RPMI7951 (cell line): ENCODE measurements at regions not wholly inside any gene's neighbourhood (a gene's known extent, or its start where the extent isn't known, plus 50 kb on each side); places are given as distances from the start of the nearest gene placed in this dataset.
A peak's percentile ranks its signal among the peaks of the same experiment; 100 is the strongest.
"Not testable (repeated sequence)": the region's sequence is repeated elsewhere in the genome, so short reads cannot be mapped to it uniquely, and the experiment has no call there.

Source experiments
- DNase-seq: peaks from one replicate; pipeline ENCODE4 v3.0.0-alpha.2; 2012; ENCODE audit warnings: low read depth

GRCh38 chr5:57680686-57681085, 198.1 kb upstream of the ACTBL2 start:
- DNase-seq, result no peak

DNA sequence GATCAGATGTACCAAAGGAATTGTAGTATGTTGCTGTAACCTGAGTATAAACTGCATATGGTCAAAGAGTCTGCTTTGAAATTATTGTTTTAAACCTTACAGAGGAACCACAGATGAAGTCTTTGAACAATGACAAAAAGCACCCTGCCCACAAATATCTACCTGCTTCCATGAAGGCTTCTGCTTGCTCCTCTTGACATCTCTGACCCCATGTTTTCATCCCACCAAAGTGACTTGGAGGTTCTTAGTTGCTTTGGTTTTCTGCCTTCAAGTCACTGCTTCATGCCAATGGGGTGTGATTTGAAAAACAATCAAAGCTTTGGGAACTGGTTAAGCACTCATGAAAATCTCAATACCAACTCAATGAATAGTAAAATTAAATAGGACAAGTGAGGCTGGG, 194.6 kb upstream of the ACTBL2 start:
- no peak for DNase-seq

DNA sequence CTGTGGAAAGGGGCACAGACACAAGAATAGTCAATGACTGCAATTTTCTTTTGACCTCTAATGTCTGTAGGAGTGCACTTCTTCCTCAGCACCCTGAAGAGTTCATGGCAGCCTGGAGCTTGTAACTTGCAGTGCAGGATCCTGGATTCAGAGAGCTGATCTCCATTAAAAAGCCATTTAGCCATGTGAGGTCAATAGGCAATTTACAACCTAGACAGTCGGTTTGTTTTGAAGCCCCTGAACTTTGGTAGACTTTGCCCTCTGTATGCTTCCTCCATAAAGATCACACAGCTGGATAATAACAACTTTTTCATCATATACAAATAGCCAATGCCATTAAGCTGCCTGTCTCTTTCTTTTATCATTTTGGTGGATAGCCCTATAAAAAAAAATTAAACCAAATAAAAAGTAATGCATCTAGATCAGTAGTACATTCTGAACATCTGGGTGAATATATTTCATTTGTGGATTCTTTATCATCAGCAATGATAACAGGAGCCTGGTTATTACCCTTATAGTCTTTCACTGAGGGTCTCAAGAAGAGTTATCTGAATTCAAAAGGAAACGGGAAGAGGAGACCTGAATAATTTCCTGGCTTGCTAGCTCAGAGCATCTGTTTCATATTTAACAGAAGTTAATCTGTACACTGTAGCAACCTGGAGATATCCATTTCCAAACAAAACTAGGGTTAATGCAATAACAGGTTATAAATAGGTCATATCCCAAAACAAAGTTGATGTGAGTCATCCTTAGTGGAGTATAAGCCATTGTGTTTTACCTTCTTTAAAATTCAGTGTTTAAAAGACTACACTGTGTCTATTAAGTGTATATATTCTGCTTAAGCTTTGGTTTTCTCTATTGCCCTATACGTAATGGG, 193.8 kb upstream of the ACTBL2 start:
- DNase-seq, result peak; percentile 23

DNA sequence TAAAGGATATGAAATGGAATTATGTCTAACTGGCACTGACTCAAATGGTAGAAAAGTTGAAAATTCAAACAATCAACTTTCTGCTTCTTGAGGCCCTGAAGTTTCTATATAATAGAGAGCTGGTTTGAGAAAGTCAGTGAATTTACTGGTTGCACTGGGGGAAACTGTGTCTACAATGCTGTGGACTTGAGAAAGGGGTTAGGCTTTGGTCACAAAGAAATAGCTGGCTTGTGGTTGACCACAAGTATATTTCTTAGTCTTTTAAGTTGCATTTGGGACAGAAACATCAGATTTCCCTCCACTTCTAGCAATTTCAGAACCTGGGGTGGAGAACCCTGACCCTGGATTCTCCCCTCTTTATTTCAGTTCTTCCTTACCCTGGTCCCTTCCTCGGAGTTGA, 192.6 kb upstream of the ACTBL2 start:
- peak; percentile 26 for DNase-seq

DNA sequence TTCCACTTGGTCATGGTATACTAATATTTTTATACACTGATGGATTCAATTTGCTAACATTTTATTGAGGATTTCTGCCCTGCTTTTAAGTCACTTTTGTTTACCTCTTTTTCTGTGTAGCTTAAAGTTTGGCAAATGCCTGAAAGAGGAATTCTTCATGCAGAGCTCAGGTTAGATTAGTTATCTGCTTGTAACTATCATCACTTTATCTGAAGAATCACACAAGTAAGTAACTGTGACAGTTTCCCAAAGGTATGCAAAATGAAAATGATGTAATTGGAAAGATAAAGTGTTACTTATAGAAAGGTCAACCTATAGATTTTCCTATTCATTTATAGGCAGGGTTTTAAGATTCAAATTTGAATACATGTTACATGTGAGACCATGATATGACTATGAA, 188.8 kb upstream of the ACTBL2 start:
- no peak for DNase-seq

DNA sequence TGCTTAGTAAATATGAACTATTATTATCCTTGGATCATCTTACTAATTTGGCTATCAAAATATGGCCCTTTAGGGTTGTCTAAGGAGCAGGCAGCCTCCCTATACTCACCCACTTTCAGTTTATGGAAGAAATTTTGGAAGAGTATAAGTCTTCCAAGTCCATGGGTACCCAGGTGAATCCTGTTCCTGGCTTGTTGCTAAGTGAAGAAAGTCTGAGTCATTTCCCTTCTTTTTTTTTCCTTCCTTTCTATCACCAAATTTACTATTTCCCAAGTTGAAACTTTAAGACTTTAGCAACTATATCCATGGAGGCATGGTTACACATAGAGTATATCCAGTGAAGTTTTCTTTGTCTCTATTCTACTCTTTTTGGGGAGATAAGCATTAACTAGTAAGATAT, 184.0 kb upstream of the ACTBL2 start:
- no peak for DNase-seq

DNA sequence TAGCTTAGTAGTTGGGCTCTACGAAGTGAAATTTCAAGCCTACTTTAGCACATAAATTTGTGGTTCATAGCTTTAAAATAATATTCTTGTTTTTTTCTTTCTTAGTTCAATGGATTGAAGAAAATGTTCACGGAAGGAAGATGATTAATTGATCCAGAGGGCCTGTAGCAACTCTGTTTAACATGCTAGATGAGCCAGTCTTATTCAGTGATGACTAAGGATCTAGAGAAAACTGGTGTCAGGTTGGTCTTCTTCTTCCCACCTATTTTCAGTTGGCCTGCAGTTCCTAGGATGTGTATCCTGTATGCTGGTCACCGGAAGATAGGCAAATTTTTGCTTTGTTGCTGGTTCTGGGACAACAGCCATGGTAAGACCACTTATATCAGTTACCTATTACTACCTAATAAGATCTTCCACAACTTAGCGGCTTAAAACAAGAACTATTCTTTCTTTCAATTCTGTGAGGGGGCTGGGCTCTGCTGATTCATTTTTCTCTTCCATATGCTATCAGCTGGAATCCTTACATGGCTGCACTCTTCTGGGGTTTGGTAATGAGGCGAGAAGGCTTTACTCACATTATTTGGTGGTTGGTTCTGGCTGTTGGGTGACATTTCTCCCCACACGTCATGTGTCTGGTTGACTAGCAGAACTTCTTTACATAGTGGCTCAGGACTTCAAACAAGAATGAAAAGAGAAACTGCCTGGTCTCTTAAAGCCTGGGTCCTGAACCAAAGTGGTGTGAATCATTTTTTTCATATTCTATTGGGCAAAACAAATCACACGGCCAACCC, 182.7 kb upstream of the ACTBL2 start:
- DNase-seq, result no peak

DNA sequence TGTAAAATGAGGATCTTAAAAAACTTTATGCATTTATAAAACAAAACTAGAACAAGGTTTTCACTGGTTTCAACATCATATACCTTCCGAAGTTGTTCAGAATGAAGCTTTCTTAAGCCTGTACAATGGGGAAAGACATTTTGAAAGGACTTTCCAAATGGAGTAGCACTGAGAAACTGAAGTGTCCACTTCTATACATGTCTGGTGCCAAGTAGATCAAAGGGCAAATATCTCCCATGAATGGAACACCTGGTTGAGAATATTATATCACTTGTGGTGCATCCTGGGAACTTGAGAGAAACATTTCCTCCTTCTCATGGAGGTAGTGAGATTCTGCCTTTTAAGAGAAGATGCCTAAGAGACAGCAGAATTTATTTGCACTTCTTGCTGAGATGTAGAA, 182.1 kb upstream of the ACTBL2 start:
- no peak for DNase-seq

GRCh38 chr5:57663466-57663865, 180.9 kb upstream of the ACTBL2 start:
- no peak for DNase-seq

- DNase-seq, result no peak
These were observed 180.4 kb upstream of the ACTBL2 start for GRCh38 chr5:57662991-57663390.

DNA sequence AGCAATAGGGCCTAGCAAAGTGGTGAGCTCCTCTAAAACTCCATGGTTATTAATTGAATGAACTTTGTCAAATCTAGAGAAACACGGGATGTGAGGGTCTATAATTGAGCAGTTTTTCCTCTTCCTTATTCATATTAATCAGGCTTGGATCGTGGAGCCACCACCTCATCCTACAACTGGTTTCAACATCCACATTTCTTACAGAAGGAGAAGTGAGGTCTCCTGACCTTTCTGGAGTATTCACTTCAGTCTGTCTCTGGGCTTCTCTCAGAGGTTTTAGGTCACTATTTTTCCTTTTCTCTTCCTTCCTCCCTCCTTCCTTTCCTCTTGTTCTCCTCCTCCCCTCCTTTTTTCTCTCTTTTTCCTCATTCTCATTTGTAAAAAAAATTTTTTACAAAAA, 177.3 kb upstream of the ACTBL2 start:
- DNase-seq, result no peak

DNA sequence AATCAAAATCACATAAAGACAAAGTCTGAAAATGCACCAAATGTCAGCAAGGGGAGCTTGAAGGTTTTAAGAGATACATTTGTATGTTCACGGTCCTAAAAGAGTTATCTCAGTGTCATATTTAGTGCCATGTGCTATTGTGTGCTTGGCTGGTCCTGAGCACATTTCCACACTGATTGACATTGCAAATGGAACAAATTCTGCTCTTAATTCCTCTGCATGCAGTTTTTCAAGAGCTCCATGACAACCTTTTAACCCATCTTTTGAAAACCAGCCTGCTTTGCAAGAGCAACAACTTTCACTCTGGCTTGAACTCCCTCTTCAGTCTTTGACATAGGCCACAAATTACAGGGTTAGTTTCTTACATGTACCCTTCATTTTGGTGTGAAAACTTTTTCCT, 175.4 kb upstream of the ACTBL2 start:
- no peak for DNase-seq

- no peak for DNase-seq
These were observed 172.6 kb upstream of the ACTBL2 start for GRCh38 chr5:57655228-57655627.

DNA sequence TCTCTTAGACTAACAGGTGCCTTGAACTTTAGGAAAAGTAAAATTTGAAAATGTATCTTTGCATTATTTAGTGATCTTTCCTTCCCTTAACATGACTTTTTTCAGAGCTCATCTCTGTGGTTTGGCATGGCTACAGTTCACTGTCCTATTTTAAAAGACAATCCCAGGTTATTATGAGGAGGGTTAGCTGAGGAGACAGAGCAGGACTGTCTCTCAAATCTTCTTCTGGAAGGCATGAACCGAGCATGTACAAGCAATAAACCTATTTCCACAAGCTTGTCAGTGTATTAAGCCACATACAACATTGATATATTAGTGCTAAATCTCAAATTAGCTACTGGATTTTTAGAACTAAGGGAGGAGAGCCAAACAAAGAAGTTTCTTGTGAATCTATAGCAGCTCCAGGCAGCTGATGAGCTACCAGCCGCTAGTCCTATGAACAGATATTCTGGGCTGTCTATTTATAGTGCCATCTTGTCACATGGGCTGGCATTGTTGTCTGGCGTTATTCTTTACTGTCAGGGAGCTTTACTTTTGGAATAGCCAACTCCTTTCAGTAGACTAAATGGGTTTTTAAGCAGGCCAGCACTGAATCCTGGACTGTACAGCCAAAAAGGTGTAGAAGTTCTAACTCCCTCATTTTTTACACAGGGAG, 171.2 kb upstream of the ACTBL2 start:
- DNase-seq, result peak; percentile 10

DNA sequence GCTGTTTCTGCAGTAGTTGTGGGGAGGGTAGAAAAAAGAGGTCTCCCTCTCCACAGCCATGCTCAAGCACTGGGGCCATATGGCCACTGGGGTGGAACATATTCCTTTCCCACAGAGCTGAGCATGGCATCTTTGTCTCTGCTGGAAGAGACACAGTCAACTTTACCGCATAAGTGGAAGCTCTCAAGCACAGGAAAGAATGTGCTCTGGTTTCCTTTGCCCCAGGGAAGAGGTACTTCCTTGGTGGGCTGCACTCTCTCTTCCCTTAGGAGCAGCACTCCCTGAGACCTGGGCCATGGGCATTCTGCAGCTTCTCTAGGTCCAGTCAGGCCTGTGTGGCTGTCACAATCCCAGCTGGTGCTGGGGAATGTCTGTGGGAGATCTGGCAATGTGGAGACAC, 168.5 kb upstream of the ACTBL2 start:
- no peak for DNase-seq

DNA sequence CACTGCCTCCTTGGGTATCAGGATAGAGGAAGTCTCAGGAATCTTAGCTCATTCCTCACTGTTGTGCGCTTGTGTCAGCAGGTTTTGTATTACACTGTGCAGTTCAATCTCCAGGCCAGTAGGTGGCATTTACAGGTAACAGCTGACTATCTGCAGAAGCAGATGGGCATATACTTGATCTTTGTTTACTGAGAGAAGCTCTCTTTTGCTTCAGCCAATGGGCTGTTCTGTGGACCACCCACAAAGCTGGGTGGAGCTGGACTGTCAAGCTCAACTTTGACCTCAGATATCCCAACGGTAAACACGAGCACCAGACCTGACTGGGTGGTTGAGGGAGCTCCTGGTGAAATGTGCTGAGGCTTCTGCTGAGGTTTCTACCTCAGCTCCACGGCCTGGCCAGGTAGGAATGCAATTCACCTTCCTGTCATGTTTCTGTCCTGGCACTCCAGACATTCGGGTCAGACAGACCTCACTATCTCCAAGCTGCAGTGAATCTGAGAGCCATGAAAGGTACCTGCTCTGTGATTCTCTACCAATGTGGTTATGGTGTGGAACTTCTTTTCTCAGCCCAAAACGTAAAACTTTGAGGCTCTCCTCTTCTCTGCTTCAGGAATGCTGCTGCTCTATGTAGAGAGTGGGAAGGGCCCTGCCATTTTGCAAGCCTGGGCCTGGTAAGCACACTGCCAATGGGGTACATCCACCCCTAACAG, 167.9 kb upstream of the ACTBL2 start:
- peak; percentile 73 for DNase-seq

DNA sequence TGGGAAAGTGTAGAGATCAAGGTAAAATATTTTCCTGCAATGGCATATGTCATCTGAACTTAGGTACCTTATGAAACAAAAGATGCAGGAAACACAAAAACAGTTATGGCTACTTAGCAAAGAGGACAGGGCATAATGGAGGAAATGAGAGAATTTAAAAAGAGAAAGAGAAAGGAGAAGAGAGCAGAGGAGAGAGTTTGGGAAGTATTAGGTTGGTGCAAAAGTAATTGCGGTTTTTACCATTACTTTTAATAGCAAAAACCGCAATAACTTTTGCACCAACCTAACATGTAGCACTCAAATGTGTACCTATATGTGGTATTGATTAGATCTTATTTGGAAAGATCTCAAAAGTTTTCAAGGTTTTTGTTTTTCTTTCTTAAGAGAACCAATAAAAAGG, 160.1 kb upstream of the ACTBL2 start:
- DNase-seq, result no peak

GRCh38 chr5:57642066-57642465, 159.5 kb upstream of the ACTBL2 start:
- no peak for DNase-seq

DNA sequence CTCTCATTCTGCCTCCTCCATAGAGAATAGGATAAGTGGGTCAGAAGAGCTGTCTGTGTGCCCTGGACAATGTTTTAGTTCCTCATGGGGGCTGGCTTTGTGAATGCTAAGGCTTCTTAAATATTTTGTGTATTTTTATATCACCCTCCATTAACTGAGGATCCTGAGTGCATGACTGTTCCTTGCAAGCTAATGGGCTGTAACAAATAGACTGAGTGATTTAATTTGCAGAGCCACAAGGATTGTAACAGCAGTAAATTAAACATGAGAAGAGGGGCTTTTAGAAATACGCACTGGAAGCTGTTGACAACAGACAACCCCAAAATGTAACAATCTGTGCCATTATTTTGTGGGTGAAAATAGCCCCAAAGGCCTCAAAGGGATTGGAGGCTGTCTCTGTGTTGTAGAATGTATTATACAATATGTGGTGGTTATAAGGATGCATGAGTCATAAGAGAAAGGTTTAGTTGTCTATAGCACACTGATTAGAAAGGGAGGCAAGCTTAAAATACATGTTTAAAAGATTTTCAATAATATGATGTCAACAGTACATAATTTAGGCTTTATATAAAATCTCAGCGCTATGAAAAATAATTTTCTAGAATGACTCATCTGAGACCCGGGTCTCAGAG, 152.7 kb upstream of the ACTBL2 start:
- DNase-seq, result no peak

- DNase-seq, result no peak
These were observed 150.3 kb upstream of the ACTBL2 start for GRCh38 chr5:57632937-57633336.

DNA sequence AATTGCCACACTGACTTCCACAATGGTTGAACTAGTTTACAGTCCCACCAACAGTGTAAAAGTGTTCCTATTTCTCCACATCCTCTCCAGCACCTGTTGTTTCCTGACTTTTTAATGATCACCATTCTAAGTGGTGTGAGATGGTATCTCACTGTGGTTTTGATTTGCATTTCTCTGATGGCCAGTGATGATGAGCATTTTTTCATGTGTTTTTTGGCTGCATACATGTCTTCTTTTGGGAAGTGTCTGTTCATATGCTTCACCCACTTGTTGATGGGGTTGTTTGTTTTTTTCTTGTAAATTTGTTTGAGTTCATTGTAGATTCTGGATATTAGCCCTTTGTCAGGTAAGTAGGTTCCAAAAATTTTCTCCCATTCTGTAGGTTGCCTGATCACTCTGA, 148.5 kb upstream of the ACTBL2 start:
- DNase-seq, result not testable (repeated sequence)

- DNase-seq, result no peak
These were observed 145.1 kb upstream of the ACTBL2 start for GRCh38 chr5:57627661-57628060.
